ENCODE measurements at regions not wholly inside any gene's neighbourhood (a gene's known extent, or its start where the extent isn't known, plus 50 kb on each side); places are given as distances from the start of the nearest gene placed in this dataset.
"Not testable (repeated sequence)": the region's sequence is repeated elsewhere in the genome, so short reads cannot be mapped to it uniquely, and the experiment has no call there.

DNA sequence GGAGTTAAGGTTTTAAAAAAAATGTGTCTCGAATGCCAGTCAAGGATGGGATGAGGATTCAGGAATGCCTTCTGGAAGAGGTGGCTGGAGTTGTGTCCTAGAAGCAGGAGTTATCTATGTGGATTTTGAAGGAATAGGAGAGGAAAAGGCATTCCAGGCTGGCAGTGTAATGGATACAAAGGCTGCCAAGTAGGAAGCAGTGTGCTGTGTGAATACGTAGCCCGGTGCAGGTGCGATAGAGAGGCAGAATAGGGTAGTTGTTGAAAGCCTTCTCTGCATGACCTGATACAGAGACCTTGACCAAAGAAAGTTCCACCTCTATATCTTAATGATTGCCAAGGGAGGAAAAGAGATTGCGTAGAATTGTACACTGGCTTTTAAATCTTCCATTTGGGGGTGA lies 128.1 kb upstream of the ITGB1 start:
- H2BK5ac ChIP-seq (ENCODE audit: low read length): no peak overlapping the region
- no peak overlapping the region for H3K23ac ChIP-seq (ENCODE audit: low read length)
- H3K27me3 ChIP-seq (ENCODE audit: insufficient read depth, low read length, poor library complexity): no peaks in the 10 kb centered on the region
- H3K4me2 ChIP-seq (ENCODE audit: low read length): no peak overlapping the region
- no peak overlapping the region for H3K27ac ChIP-seq (ENCODE audit: low read depth, low read length)
- H3K79me2 ChIP-seq (ENCODE audit: control insufficient read depth, insufficient read depth, low read length): no peaks in the 10 kb centered on the region
- no CpG with 5 or more reads among the region's 5 CpGs for WGBS (ENCODE audit: extremely low coverage, insufficient coverage, low lambda C conversion rate)
- no peak overlapping the region for H3K18ac ChIP-seq (ENCODE audit: low read length)
- H3K4me3 ChIP-seq (ENCODE audit: low read length): no peak overlapping the region
- H4K8ac ChIP-seq (ENCODE audit: low read depth, low read length): no peak overlapping the region
- H3K4me1 ChIP-seq (ENCODE audit: control insufficient read depth, low read depth, low read length): no peaks in the 10 kb centered on the region
- no peaks in the 10 kb centered on the region for H3K79me1 ChIP-seq (ENCODE audit: low read length)
- H3K9ac ChIP-seq (ENCODE audit: low read length): no peak overlapping the region
- no peak overlapping the region for H3K56ac ChIP-seq (ENCODE audit: low read length)
- no peaks in the 10 kb centered on the region for H3K36me3 ChIP-seq (ENCODE audit: control insufficient read depth, insufficient read depth, low read length)
- H2BK120ac ChIP-seq (ENCODE audit: low read depth, low read length): no peak overlapping the region
- H2AK5ac ChIP-seq (ENCODE audit: low read length): no peak overlapping the region
- no peak overlapping the region for H2BK15ac ChIP-seq (replicated peaks; ENCODE audit: low read depth)
- H3K4ac ChIP-seq (ENCODE audit: low read depth, low read length): no peak overlapping the region
- no peak overlapping the region for H4K5ac ChIP-seq (ENCODE audit: low read length)
- no peak for DNase-seq

DNA sequence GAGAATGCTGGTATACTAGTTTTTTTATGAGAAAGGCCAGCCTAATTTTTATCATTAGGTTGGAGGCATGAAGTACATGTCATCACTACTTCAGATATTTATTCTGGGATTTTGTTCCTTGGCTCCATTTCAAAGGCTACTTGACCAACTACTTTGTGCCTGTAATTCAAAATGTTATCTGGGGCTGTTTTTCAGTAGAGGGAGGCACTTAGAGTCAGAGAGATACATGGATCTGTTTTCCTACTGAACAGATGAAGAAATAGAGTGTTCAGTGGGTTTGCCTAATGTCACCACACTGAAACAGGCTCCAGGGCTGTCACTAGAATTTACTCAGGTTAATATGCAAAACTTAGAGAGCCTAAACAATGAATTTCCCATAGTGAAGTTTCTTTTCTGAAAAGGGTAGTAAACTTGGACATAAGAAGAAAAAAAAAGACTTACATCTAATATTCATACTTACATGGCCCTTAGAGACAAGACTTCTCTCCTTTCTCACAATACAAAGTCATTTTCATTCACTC lies 127.3 kb upstream of the ITGB1 start:
- Histone ChIP-seq H2BK5ac (ENCODE audit: low read length) (no peak overlapping the region), H3K27me3 (ENCODE audit: insufficient read depth, low read length, poor library complexity) (no peaks in the 10 kb centered on the region), H3K79me2 (ENCODE audit: control insufficient read depth, insufficient read depth, low read length) (no peaks in the 10 kb centered on the region), H3K18ac (ENCODE audit: low read length) (no peak overlapping the region), H3K4me2 (ENCODE audit: low read length) (no peak overlapping the region), H3K23ac (ENCODE audit: low read length) (no peak overlapping the region), H3K79me1 (ENCODE audit: low read length) (no peaks in the 10 kb centered on the region), H2BK15ac (replicated peaks; ENCODE audit: low read depth) (no peak overlapping the region), H4K8ac (ENCODE audit: low read depth, low read length) (no peak overlapping the region), H3K56ac (ENCODE audit: low read length) (no peak overlapping the region), H3K4me1 (ENCODE audit: control insufficient read depth, low read depth, low read length) (no peaks in the 10 kb centered on the region), H2AK5ac (ENCODE audit: low read length) (no peak overlapping the region), H3K4me3 (ENCODE audit: low read length) (no peak overlapping the region), H3K4ac (ENCODE audit: low read depth, low read length) (no peak overlapping the region), H3K9ac (ENCODE audit: low read length) (no peak overlapping the region), H3K36me3 (ENCODE audit: control insufficient read depth, insufficient read depth, low read length) (no peaks in the 10 kb centered on the region), H3K27ac (ENCODE audit: low read depth, low read length) (no peak overlapping the region), H2BK120ac (ENCODE audit: low read depth, low read length) (no peak overlapping the region), H4K5ac (ENCODE audit: low read length) (no peak overlapping the region)
- no peak for DNase-seq

DNA sequence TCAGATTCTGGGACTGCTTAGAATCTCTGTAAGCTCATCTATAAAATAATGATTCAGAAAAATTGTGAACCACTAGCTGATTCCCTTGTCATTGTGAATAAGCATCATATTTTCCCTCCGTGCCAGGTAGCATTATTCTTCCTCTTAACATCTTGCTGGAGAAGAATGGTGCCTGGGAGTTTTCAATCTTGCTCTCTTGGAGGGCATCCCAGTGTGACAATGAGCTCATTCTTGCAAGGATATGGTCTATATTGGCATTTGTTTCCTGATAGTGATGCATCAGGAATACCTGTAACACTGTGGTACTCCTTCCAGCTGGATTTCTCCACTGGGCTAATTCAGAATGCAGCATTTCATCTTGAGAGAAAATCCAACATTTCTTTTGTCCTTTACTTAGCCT lies 126.4 kb upstream of the ITGB1 start:
- no peak overlapping the region for H3K27ac ChIP-seq (ENCODE audit: low read depth, low read length)
- H3K4me1 ChIP-seq (ENCODE audit: control insufficient read depth, low read depth, low read length): no peaks in the 10 kb centered on the region
- H3K79me1 ChIP-seq (ENCODE audit: low read length): no peaks in the 10 kb centered on the region
- no peak for DNase-seq
- no peak overlapping the region for H3K4ac ChIP-seq (ENCODE audit: low read depth, low read length)
- no peak overlapping the region for H3K4me2 ChIP-seq (ENCODE audit: low read length)
- H2BK5ac ChIP-seq (ENCODE audit: low read length): no peak overlapping the region
- no peaks in the 10 kb centered on the region for H3K27me3 ChIP-seq (ENCODE audit: insufficient read depth, low read length, poor library complexity)
- no peak overlapping the region for H3K4me3 ChIP-seq (ENCODE audit: low read length)
- no peak overlapping the region for H4K8ac ChIP-seq (ENCODE audit: low read depth, low read length)
- H3K18ac ChIP-seq (ENCODE audit: low read length): no peak overlapping the region
- no peak overlapping the region for H4K5ac ChIP-seq (ENCODE audit: low read length)
- no peak overlapping the region for H2BK15ac ChIP-seq (replicated peaks; ENCODE audit: low read depth)
- no peak overlapping the region for H3K9ac ChIP-seq (ENCODE audit: low read length)
- WGBS (ENCODE audit: extremely low coverage, insufficient coverage, low lambda C conversion rate): no CpG with 5 or more reads among the region's 1 CpG
- no peaks in the 10 kb centered on the region for H3K36me3 ChIP-seq (ENCODE audit: control insufficient read depth, insufficient read depth, low read length)
- H2BK120ac ChIP-seq (ENCODE audit: low read depth, low read length): no peak overlapping the region
- H3K23ac ChIP-seq (ENCODE audit: low read length): no peak overlapping the region
- H3K56ac ChIP-seq (ENCODE audit: low read length): no peak overlapping the region
- no peaks in the 10 kb centered on the region for H3K79me2 ChIP-seq (ENCODE audit: control insufficient read depth, insufficient read depth, low read length)
- H2AK5ac ChIP-seq (ENCODE audit: low read length): no peak overlapping the region

GRCh38 chr10:33082373-33082895 lies 124.4 kb upstream of the ITGB1 start:
- Histone ChIP-seq H3K79me1 (ENCODE audit: low read length) (no peaks in the 10 kb centered on the region), H3K9ac (ENCODE audit: low read length) (no peak overlapping the region), H2BK5ac (ENCODE audit: low read length) (no peak overlapping the region), H4K8ac (ENCODE audit: low read depth, low read length) (no peak overlapping the region), H2BK120ac (ENCODE audit: low read depth, low read length) (no peak overlapping the region), H4K5ac (ENCODE audit: low read length) (no peak overlapping the region), H3K36me3 (ENCODE audit: control insufficient read depth, insufficient read depth, low read length) (no peaks in the 10 kb centered on the region), H2AK5ac (ENCODE audit: low read length) (no peak overlapping the region), H3K23ac (ENCODE audit: low read length) (no peak overlapping the region), H2BK15ac (replicated peaks; ENCODE audit: low read depth) (no peak overlapping the region), H3K4me1 (ENCODE audit: control insufficient read depth, low read depth, low read length) (no peaks in the 10 kb centered on the region), H3K27me3 (ENCODE audit: insufficient read depth, low read length, poor library complexity) (no peaks in the 10 kb centered on the region), H3K4me3 (ENCODE audit: low read length) (no peak overlapping the region), H3K56ac (ENCODE audit: low read length) (no peak overlapping the region), H3K18ac (ENCODE audit: low read length) (no peak overlapping the region), H3K4me2 (ENCODE audit: low read length) (no peak overlapping the region), H3K27ac (ENCODE audit: low read depth, low read length) (no peak overlapping the region), H3K79me2 (ENCODE audit: control insufficient read depth, insufficient read depth, low read length) (no peaks in the 10 kb centered on the region), H3K4ac (ENCODE audit: low read depth, low read length) (no peak overlapping the region)
- DNase-seq: no peak
- no CpG with 5 or more reads among the region's 2 CpGs for WGBS (ENCODE audit: extremely low coverage, insufficient coverage, low lambda C conversion rate)

GRCh38 chr10:33080467-33080866 lies 122.4 kb upstream of the ITGB1 start:
- WGBS (ENCODE audit: extremely low coverage, insufficient coverage, low lambda C conversion rate): no CpG with 5 or more reads among the region's 2 CpGs
- H2BK5ac ChIP-seq (ENCODE audit: low read length); H3K23ac ChIP-seq (ENCODE audit: low read length): not testable (repeated sequence)

GRCh38 chr10:33074443-33074842 lies 116.4 kb upstream of the ITGB1 start:
- H3K18ac ChIP-seq (ENCODE audit: low read length): no peak overlapping the region
- H4K8ac ChIP-seq (ENCODE audit: low read depth, low read length): no peak overlapping the region
- no peak overlapping the region for H2BK120ac ChIP-seq (ENCODE audit: low read depth, low read length)
- no peak overlapping the region for H3K9ac ChIP-seq (ENCODE audit: low read length)
- no peaks in the 10 kb centered on the region for H3K79me2 ChIP-seq (ENCODE audit: control insufficient read depth, insufficient read depth, low read length)
- H3K4ac ChIP-seq (ENCODE audit: low read depth, low read length): no peak overlapping the region
- no peak overlapping the region for H3K4me2 ChIP-seq (ENCODE audit: low read length)
- no peak overlapping the region for H2AK5ac ChIP-seq (ENCODE audit: low read length)
- H3K23ac ChIP-seq (ENCODE audit: low read length): no peak overlapping the region
- H3K27me3 ChIP-seq (ENCODE audit: insufficient read depth, low read length, poor library complexity): no peaks in the 10 kb centered on the region
- no peak overlapping the region for H2BK5ac ChIP-seq (ENCODE audit: low read length)
- no peaks in the 10 kb centered on the region for H3K4me1 ChIP-seq (ENCODE audit: control insufficient read depth, low read depth, low read length)
- H3K56ac ChIP-seq (ENCODE audit: low read length): no peak overlapping the region
- no peaks in the 10 kb centered on the region for H3K36me3 ChIP-seq (ENCODE audit: control insufficient read depth, insufficient read depth, low read length)
- H2BK15ac ChIP-seq (replicated peaks; ENCODE audit: low read depth): no peak overlapping the region
- no peak overlapping the region for H3K4me3 ChIP-seq (ENCODE audit: low read length)
- DNase-seq: no peak
- H3K79me1 ChIP-seq (ENCODE audit: low read length): no peaks in the 10 kb centered on the region
- no peak overlapping the region for H4K5ac ChIP-seq (ENCODE audit: low read length)
- WGBS (ENCODE audit: extremely low coverage, insufficient coverage, low lambda C conversion rate): no CpG with 5 or more reads among the region's 3 CpGs
- H3K27ac ChIP-seq (ENCODE audit: low read depth, low read length): no peak overlapping the region

More at GRCh38 chr10:33080467-33080866, 122.4 kb upstream of the ITGB1 start:
- not testable (repeated sequence) for H3K18ac ChIP-seq (ENCODE audit: low read length); H2AK5ac ChIP-seq (ENCODE audit: low read length); H3K27me3 ChIP-seq (ENCODE audit: insufficient read depth, low read length, poor library complexity); H2BK15ac ChIP-seq (replicated peaks; ENCODE audit: low read depth); H2BK120ac ChIP-seq (ENCODE audit: low read depth, low read length); H3K4me2 ChIP-seq (ENCODE audit: low read length); DNase-seq; H3K36me3 ChIP-seq (ENCODE audit: control insufficient read depth, insufficient read depth, low read length); H4K5ac ChIP-seq (ENCODE audit: low read length); H3K27ac ChIP-seq (ENCODE audit: low read depth, low read length); H3K4ac ChIP-seq (ENCODE audit: low read depth, low read length); H3K79me2 ChIP-seq (ENCODE audit: control insufficient read depth, insufficient read depth, low read length); H3K4me1 ChIP-seq (ENCODE audit: control insufficient read depth, low read depth, low read length); H3K56ac ChIP-seq (ENCODE audit: low read length); H3K4me3 ChIP-seq (ENCODE audit: low read length); H4K8ac ChIP-seq (ENCODE audit: low read depth, low read length); H3K9ac ChIP-seq (ENCODE audit: low read length); H3K79me1 ChIP-seq (ENCODE audit: low read length)
